Fibroblast of lung (primary cell): ENCODE measurements at regions not wholly inside any gene's neighbourhood (a gene's known extent, or its start where the extent isn't known, plus 50 kb on each side); places are given as distances from the start of the nearest gene placed in this dataset.

ENCODE experiments used
- DNase-seq, 2 donors: peaks; one replicate each; pipeline versions ENCODE4 v3.0.0 to v3.0.0-alpha.2; 2010; ENCODE audit warnings: low read depth in 2 of 2
- H2AFZ ChIP-seq: 2 replicates; pipeline ENCODE4 v1.5.1; 2012; ENCODE audit warnings: low read length, control low read depth, inconsistent platforms
- H3K27ac ChIP-seq: 2 replicates; pipeline ENCODE4 v1.5.1; 2011; ENCODE audit warnings: low read length, control low read depth; ENCODE audit not compliant: insufficient read depth
- H3K27me3 ChIP-seq: 2 replicates; pipeline ENCODE4 v1.5.1; 2011; ENCODE audit warnings: mild to moderate bottlenecking, low read length; ENCODE audit not compliant: control insufficient read depth, insufficient read depth
- H3K36me3 ChIP-seq: 2 replicates; pipeline ENCODE4 v1.5.1; 2011; ENCODE audit warnings: low read length; ENCODE audit not compliant: control insufficient read depth, insufficient read depth
- H3K4me1 ChIP-seq: 2 replicates; pipeline ENCODE4 v1.5.1; 2011; ENCODE audit warnings: low read length; ENCODE audit not compliant: control insufficient read depth, insufficient read depth; ENCODE audit errors: extremely low read depth
- H3K4me2 ChIP-seq: 2 replicates; pipeline ENCODE4 v1.5.1; 2011; ENCODE audit warnings: low read length, control low read depth; ENCODE audit not compliant: insufficient read depth; ENCODE audit errors: extremely low read depth
- H3K4me3 ChIP-seq, 4 experiments: fragments of 200-600 bp in 1 of 4; sonication (generic) in 1 of 4; replicated peaks in 1 of 4; 2 replicates each; pipeline ENCODE4 v1.5.1; 2011 to 2016; ENCODE audit warnings: low read length in 4 of 4, low read depth in 3 of 4, mild to moderate bottlenecking in 3 of 4, control low read depth in 2 of 4, inconsistent platforms in 1 of 4, mixed read lengths in 1 of 4; ENCODE audit not compliant: insufficient read depth in 1 of 4; ENCODE audit errors: control extremely low read depth in 1 of 4
- H3K79me2 ChIP-seq: 2 replicates; pipeline ENCODE4 v1.5.1; 2012; ENCODE audit warnings: mild to moderate bottlenecking, low read length, inconsistent platforms; ENCODE audit not compliant: control insufficient read depth, insufficient read depth
- H3K9ac ChIP-seq: 2 replicates; pipeline ENCODE4 v1.5.1; 2011; ENCODE audit warnings: mild to moderate bottlenecking, low read length, control low read depth; ENCODE audit not compliant: insufficient read depth
- H3K9me3 ChIP-seq: 2 replicates; pipeline ENCODE4 v1.5.1; 2012; ENCODE audit warnings: low read depth, low read length; ENCODE audit not compliant: control insufficient read depth, insufficient read depth
- H4K20me1 ChIP-seq: 2 replicates; pipeline ENCODE4 v1.5.1; 2011; ENCODE audit warnings: low read length; ENCODE audit not compliant: control insufficient read depth, insufficient read depth; ENCODE audit errors: extremely low read depth
- CTCF ChIP-seq, 2 donors: IDR thresholded peaks in 1 of 2; conservative IDR thresholded peaks in 1 of 2; 1 replicate in 1 of 2; 2 replicates in 1 of 2; pipeline ENCODE4 v1.5.1; 2011 to 2012; ENCODE audit warnings: low read length in 2 of 2, control low read depth in 1 of 2, inconsistent platforms in 1 of 2, low read depth in 1 of 2, mild to moderate bottlenecking in 1 of 2
- EZH2 ChIP-seq: IDR thresholded peaks from 2 replicates; pipeline ENCODE4 v1.5.1; 2012; ENCODE audit warnings: low read length, control low read depth, mild to moderate bottlenecking; ENCODE audit errors: missing control alignments

GRCh38 chr22:44608597-44609399 lies 93.2 kb upstream of the PRR5 start:
- Histone ChIP-seq H4K20me1 (no peaks in the 10 kb centered on the region), H3K9me3 (no peaks in the 10 kb centered on the region), H3K4me2 (no peak overlapping the region), H3K9ac (no peak overlapping the region), H3K4me1 (no peaks in the 10 kb centered on the region), H2AFZ (no peak overlapping the region), H3K27me3 (no peaks in the 10 kb centered on the region), H3K27ac (no peak overlapping the region), H3K79me2 (no peaks in the 10 kb centered on the region), H3K4me3 (no peak overlapping the region), H3K36me3 (no peaks in the 10 kb centered on the region)
- DNase-seq: no peak
- no peak for TF ChIP-seq CTCF (conservative IDR thresholded peaks at IDR 0.05 in 1 of 2, IDR thresholded peaks at IDR 0.05 in 1 of 2; ENCODE audit: low read depth in 1 of 2, low read length in 2 of 2)
- TF ChIP-seq EZH2: no peak

- Histone ChIP-seq H3K27me3 (peaks cover 2% of the 10 kb centered on the region), H3K36me3 (no peaks in the 10 kb centered on the region), H3K4me1 (no peaks in the 10 kb centered on the region), H4K20me1 (no peaks in the 10 kb centered on the region), H3K27ac (no peak overlapping the region), H3K9me3 (no peaks in the 10 kb centered on the region), H3K79me2 (no peaks in the 10 kb centered on the region), H3K4me2 (no peak overlapping the region), H3K9ac (no peak overlapping the region), H2AFZ (no peak overlapping the region), H3K4me3 (no peak overlapping the region)
- TF ChIP-seq EZH2: no peak
- TF ChIP-seq CTCF (conservative IDR thresholded peaks at IDR 0.05 in 1 of 2, IDR thresholded peaks at IDR 0.05 in 1 of 2; ENCODE audit: low read depth in 1 of 2, low read length in 2 of 2): no peak
- DNase-seq: no peak
Measured at GRCh38 chr22:44606126-44606525, 95.9 kb upstream of the PRR5 start.

- Histone ChIP-seq H3K9me3 (no peaks in the 10 kb centered on the region), H3K4me2 (no peak overlapping the region), H3K27ac (no peak overlapping the region), H2AFZ (no peak overlapping the region), H3K9ac (no peak overlapping the region), H4K20me1 (no peaks in the 10 kb centered on the region), H3K79me2 (no peaks in the 10 kb centered on the region), H3K27me3 (peaks cover 2% of the 10 kb centered on the region), H3K4me3 (no peak overlapping the region), H3K36me3 (no peaks in the 10 kb centered on the region), H3K4me1 (no peaks in the 10 kb centered on the region)
- DNase-seq: no peak
- TF ChIP-seq EZH2: no peak
Measured at GRCh38 chr22:44605486-44605885, 96.5 kb upstream of the PRR5 start.
